ENCODE measurements at regions not wholly inside any gene's neighbourhood (a gene's known extent, or its start where the extent isn't known, plus 50 kb on each side); places are given as distances from the start of the nearest gene placed in this dataset.
"Not testable (repeated sequence)": the region's sequence is repeated elsewhere in the genome, so short reads cannot be mapped to it uniquely, and the experiment has no call there.

DNA sequence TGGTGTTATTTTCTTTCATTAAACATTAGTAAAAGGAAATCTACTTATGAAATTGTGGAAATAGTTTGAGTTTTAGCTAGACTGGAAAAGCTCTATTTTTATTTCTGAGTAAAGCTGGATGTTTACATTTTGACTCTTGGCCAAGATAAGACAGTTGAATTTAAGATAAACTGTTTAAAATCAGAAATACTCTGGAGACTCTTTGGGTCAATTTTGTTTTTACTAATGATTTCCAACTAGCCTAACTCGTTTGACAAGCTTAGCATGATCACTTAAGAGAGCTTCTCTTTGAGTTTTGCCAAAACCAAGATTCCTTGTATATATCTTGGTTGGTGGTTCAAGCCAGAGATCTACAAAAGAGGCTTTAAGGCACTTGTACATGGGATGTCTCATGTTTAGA, 724.8 kb upstream of the LUZP2 start:
- no peak for DNase-seq

DNA sequence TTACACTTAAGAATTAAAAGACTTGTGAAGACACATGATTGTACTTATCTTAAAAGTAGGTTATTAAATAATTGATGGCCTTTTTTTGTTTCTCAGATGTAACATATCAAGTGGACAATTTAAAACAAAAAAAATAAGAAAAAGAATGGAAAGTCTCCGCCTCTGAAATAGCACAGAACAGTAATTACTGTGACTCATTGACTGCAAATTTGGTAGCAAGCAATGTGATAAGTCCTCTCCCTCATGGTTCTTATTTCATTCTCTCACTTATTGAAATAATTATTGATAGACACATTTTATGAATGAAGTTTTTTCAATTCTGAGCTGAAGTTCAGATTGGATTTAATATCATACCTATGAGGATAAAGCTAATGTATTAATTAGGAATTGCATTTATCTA, 717.9 kb upstream of the LUZP2 start:
- no peak for DNase-seq

DNA sequence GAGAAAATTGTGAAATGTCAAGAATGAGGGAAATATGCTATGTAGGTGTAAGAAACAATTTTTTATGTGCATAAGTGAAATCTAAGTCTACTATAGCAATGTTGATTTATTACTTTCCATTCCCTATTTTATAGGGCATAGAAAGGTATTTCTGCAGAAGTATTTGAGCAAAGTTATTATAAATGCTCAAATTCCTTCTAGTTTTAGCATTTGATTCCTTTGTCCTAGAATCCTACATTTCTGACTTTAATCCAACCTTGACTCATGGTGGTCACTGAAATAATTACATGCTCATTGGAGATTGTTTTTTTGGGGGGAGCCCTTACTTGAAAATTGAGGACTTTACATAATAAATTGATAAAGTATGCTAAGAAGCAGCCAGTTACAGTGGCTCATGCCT, 716.6 kb upstream of the LUZP2 start:
- no peak for DNase-seq

DNA sequence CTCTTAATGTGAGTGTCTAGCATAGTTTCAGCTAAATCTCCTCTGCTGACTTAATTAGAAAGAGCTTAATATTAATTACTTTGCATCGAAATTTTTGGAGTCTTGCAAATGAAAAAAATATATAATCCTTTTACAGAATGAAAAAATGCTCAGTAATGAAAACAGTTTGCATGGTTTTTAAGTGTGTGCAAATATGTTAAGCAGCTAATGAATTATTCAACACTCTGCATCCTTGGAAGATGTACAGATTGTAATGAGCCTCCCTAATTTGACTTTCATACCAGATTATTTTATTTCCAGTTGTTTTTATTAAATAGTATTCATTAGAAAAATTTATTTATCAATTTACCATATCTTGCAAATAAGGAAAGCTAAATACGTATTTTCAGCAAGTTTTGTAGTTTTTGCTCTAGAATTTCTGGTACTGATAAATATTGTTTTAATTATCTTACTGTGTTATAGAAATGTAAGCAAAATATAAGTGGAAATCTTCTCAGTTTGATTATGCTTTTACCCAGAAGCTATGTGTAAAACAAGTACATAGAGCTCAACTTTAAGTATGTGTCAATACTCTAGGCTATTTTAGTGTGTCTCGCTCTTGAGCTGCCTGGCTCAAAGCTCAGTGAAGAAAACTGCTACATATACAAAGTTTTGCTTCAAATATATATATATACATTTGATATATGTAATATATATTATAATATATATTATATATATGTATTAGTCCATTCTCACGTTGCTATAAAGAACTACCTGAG, 714.9 kb upstream of the LUZP2 start:
- DNase-seq = no peak

DNA sequence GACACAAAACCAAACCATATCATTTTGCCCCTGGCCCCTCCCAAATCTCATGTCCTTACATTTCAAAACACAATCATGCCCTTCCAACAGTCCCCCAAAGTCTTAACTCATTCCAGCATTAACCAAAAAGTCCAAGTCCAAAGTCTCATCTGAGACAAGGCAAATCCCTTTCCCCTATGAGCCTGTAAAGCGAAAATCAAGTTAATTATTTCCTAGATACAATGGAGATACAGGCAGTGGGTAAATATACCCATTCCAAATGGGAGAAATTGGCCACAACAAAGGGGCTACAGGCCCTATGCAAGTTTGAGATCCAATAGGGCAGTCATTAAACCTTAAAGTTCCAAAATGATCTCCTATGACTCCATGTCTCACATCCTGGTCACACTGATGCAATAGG, 709.9 kb upstream of the LUZP2 start:
- DNase-seq = not testable (repeated sequence)

DNA sequence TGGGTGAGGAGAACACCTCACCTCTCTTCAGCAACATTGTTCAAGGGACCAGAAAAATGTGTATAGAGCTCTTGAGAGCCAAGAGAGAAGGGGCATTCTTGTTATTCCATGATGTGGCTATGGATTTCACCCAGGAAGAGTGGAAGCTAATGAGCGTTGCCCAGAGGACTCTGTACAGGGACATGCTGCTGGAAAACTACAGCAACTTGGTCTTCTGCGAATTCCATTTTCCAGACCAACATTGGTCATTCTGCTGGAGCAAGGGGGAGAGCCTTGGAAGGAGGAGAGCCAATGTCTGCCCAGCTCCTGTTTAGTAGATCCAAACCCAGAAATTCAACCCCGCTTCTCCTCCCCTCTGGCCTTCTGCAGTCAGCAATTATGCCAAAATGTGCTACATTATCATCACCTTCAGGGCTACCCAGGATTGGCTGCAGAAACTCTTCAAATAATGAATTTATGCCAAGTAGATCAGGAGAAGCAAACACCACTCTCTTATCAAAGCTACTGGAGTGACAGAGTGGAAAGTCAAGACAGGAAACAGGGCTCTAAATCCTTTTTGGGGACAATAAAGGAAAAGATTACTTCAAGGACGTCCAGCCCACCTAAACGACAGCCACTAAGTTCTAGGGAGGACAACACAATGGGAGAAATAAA, 707.5 kb upstream of the LUZP2 start:
- no peak for DNase-seq

DNA sequence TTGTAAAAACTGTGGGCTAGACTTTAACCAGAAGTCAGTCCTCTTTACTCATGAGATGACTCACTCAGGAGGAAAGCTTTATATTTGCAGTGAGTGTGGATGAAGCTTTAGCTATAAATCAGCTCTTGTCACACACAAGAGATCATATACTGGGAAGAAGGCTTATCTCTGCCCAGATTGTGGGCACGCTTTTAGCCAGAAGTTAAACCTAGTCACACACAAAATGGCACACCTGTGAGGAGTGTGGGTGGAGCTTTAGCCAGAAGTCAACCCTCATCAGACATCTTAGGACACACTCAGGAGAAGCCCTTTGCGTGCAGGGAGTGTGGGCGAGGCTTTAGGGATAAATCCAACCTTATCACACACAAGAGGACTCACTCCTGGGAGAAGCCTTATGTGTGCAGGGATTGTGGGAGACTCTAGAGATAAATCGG, 706.9 kb upstream of the LUZP2 start:
- no peak for DNase-seq

DNA sequence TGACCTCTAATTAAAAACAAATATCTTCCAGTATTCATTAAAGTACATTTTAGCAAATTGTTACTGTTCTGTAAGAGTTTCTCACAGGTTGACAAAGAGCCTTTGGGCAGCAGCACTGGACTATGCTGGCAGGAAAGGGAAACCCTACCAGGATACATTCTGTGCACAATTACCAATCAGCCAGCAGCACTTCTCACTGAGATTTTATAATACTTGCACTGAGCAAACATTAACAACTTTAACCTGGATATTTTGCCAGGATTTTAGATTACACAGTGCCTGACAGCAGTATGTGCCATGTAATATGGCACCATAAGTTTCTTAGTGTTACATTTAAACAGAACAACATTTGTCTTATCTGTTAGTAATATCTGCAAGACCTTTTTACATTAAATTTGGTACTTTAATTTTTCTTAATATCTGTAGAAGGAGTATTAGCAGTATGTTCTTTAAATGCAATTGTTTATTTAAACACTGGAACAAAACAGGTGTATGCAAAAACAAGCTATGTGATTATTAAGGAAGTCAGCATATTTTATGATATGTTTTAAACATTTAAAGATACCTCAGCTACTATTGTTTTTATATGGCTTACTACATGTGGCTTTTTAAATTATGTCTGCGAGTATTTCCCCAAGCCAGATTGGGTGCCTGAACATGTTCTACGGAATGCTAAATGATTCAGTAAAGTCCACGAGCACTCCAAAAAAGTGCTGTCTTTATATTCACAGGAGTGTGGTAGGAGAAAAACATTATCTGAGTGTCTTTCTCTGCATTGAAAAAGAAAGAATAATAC, 699.0 kb upstream of the LUZP2 start:
- DNase-seq = no peak

DNA sequence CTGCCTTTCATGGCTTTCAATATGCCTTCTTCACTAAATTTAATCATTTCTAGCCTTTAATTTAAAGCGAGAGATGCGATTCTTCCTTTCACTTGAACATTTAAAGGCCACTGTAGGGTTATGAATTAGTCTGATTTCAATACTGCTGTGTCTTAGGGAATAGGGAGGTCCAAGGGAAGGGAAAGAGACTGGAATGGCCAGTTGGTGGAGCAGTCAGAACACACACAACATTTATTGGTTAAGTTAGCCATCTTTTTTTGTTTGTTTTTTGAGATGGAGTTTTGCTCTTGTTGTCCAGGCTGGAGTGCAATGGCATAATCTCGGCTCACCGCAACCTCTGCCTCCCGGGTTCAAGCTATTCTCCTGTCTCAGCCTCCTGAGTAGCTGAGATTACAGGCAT, 662.5 kb upstream of the LUZP2 start:
- DNase-seq = not testable (repeated sequence)

DNA sequence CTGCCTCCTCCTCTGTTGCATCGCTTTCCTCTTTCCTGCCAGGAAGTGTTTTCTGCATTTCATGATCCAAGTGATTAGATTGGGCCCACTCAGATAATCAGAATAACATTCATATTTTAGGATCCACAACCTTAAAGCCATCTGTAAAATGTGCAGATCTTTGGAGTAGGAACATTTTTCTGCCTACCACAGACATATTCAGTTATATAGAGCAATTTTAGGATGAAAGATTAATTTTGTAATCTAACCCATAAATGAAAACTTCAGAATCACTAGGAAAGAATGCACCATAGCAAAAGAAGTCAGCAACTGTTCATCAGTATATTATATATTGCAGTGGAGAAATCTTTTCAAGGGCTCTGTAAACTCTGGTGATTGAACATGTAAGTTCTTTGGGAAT, 659.9 kb upstream of the LUZP2 start:
- no peak for DNase-seq

DNA sequence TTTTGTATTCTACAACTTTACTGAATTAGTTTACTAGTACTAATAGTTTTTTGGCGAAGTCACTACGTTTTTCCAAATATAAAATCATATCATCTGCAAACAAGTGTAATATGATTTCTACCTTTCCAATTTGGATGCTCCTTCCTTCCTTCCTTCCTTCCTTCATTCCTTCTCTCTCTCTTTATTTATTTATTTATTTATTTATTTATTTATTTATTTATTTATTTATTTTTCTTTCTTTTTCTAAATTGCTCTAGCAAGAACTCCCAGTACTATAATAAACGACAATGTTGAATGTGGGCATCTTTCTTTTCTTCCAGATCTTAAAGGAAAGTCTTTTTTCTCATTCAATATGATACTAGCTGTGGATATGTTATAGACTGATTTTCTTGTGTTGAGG, 656.0 kb upstream of the LUZP2 start:
- no peak for DNase-seq

DNA sequence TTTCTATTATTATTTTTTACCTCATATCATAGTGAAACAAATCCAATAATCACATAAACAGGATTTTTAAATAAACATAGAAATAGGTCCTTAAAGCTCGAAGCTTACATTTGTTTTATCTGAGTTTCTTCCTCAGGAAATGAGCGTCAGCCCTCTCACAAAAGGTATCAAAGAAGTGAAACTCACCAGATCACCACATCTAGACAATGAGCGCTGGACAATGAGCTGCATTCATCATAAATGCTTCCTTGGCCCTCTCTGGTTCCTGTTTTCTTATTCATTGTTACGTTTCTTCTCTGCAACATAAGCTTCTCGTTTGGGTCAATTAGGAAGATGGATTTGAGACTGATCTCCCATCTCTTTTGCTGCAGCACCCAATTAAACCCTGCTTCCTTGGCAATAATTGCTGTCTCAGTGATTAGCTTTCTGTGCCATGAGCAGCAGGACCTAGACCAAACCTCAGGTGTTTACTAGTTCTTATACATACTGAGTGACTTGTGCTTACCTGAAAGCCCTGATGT, 649.9 kb upstream of the LUZP2 start:
- DNase-seq = peak; percentile 69

DNA sequence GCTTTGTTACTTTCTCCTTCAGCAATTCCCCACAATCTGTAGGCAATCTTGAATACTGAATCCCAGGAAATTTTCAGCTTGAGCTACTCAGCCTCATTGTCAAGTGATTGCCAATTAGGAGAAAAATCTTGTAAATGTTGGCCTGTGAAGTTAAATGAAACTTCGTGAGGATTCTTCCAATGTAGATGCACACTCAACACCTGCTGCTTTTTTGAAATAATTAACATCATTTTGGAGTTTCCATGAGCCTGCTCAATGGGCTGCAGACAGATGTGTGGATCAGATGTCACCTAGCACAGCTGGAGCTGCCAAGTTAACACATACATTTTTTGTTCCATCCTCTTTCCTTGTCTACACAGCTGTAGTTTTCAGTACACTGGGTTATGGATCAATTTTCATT, 645.6 kb upstream of the LUZP2 start:
- DNase-seq = peak; percentile 25

DNA sequence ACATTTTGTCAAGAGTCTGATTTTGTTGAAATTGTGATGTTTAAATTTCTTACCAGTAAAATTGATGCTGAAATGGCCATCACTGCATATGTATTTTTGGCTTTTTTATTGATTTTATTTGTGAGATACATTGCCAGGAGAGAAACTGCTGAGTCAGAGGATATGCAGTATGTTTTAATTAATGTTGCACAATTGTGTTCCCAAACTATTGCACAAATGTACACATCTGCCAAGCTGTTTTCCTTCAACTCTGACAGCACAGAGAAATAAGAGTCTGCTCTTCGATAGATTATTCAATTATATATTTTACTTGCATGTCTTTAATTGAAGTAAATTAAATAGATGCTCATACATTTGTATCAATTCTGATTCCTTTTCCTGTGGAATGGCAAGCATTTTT, 640.2 kb upstream of the LUZP2 start:
- no peak for DNase-seq

DNA sequence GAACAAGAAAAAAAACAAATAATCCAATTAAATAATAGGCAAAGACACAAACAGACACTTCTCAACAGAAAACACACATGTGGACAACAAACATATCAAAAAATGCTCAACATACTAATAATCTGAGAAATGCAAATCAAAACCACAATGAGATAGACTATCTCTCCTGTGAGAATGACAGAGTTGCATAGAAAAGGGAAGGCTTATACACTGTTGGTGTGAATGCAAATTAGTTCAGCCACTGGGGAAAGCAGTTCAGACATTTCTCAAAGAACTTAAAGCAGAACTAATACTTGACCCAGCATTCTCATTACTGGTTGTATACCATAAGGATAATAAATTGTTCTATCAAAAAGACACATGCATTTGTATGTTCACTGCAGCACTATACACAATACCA, 637.8 kb upstream of the LUZP2 start:
- no peak for DNase-seq

DNA sequence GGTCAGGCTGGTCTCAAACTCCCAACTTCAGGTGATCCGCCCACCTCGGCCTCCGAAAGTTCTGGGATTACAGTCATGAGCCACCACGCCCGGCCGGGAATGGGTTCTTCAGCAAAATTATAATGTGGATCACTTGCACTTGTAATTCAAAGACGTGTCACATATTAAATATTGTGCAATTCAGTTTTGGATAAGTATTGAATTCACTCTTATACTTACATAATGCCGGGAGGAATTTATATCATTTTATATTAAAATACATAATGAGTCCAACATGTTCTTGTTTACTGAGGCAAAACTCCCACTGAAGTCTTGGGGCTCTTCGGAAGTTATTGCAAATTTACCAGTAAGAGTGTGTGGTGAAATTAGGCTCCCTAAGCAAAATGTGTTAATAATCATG, 635.2 kb upstream of the LUZP2 start:
- no peak for DNase-seq

DNA sequence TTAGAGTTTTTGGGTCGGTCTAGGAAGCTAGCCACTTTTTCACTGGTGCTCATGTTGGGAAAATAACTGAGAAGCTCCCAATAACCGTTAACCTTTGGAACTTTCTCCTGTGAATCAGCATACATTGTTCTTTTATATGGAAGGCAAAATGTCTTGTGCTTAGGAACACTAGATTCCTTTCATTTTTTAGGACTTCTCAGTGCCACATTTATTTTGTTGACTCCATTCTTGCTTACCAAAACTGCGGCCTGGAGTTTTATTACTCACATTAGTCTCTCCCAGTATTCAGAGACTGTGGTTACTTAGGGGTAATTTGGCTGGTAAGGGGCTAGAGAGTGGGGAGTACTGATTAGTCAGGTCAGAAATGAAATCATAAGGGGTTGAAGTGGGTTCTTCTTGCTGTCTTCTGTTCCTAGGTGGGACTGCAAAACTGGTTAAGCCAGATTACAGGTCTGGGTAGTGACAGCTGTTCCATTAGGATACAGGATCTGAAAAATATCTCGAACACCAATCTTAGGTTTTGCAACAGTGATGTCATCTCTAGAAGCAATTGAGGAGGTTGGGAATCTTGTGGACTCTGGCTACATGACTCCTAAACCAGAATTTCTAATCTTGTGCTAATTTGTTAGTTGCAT, 631.4 kb upstream of the LUZP2 start:
- DNase-seq = no peak

DNA sequence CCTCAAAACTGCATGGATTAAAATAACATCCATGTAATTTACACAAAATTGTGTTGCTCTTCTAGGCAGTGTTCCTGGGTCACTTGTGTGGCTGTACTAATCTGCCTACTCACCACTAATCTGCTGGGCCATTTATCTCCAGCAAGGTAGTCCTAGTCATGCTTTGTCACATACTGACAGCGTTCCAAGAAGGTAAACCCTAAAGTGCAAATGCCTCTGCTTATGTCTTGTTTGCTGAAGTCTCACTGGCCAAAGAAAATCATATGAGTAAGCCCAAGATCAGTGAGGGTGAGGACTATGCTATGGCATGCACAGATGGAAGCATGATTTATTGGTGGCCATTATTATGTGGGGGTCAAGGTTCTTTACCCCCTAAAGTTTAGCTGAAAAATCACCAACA, 630.2 kb upstream of the LUZP2 start:
- no peak for DNase-seq

DNA sequence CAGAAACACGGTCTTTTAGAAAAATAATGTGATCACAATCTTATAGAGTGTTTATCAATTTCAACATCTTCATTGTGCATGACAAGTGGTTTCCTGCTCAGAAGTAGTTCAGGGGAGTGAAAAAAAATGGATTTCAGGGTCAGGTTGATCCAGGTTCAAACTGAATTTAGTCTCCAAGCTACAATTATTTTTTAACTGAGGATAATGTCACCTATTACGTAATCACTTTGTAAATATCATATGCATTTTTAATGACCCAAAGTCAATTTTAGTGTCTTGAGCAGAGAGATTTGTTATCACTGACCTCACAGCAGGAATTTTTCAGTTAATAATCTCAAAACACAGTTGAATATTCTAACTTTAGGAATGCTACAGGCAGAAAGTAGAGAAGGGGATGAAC, 627.2 kb upstream of the LUZP2 start:
- no peak for DNase-seq

DNA sequence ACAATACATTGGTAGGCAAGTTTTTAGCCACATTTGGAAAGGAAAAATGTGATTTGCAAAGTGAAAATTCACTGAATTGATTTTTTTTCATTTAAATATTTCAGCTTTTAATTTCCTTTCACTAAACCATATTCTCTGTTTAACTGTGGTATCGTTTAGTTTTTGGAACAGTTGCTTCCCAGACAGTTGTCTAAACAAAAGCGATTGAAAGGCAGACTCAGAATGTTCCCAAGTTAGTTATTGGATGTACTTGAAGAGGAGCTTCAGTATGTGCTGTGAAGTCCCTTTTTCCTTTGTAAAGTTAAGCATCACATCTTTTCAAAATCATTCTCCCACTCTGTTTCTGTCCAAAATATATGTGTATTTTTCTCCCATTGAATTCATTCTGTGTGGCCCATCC, 623.4 kb upstream of the LUZP2 start:
- DNase-seq = no peak

DNA sequence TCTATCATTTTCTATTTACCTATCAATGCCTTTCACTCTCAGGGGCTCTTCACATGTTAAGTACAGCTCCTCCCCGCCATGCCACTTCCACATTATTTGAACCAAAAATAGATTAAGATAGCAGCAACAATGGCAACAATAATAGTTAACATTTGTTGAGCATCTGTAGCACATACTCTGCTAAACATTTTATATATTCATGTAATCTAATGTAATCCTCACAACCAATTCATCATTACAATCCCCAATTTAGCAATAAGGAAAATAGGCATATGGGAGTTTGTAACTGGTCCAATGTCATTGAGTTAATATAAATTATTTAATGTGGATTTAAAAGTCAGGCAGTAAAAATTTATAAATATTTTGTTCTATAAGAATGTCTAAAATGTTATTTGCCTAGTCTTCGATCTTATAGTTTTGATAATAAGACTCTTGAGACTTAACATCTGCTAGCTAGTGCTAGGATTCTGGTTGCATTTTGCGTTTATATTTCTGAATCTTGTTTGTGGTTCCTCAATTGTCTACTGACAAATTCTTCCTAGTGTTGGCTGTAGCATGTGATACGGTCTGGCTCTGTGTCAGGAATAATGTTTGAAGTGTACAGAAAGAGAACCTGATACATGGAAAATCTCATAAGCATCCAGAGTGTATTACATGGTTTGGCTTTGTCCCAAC, 621.5 kb upstream of the LUZP2 start:
- no peak for DNase-seq

DNA sequence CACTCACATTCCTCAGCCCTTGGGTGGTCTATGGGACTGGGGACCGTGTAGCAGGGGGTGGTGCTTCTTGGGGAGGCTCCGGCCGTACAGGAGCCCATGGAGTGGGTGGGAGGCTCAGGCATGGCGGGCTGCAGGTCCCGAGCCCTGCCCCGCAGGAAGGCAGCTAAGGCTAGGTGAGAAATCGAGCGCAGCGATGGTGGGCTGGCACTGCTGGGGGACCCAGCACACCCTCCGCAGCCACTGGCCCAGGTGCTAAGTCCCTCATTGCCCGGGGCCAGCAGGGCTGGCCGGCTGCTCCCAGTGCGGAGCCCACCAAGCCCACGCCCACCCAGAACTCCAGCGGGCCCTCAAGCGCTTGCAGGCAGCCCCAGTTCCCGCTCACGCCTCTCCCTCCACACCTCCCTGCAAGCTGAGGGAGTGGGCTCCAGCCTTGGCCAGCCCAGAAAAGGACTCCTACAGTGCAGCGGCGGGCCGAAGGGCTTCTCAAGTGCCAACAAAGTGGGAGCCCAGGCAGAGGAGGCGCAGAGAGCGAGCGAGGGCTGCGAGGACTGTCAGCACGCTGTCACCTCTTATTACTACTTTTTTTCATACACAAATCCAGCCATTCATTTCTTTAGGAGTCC, 613.3 kb upstream of the LUZP2 start:
- not testable (repeated sequence) for DNase-seq

All from retina (tissue), 1 donor.